Ramos (cell line): ENCODE measurements at regions not wholly inside any gene's neighbourhood (a gene's known extent, or its start where the extent isn't known, plus 50 kb on each side); places are given as distances from the start of the nearest gene placed in this dataset.
"Not testable (repeated sequence)": the region's sequence is repeated elsewhere in the genome, so short reads cannot be mapped to it uniquely, and the experiment has no call there.

Source experiments
- in situ Hi-C: fragments of 300-500 bp; cut with MboI; formaldehyde crosslinking; loops from one replicate; pipeline ENCODE4 v1.14.3; 2022; ENCODE audit warnings: low sequenced_read_pairs; ENCODE audit not compliant: unreplicated experiment

DNA sequence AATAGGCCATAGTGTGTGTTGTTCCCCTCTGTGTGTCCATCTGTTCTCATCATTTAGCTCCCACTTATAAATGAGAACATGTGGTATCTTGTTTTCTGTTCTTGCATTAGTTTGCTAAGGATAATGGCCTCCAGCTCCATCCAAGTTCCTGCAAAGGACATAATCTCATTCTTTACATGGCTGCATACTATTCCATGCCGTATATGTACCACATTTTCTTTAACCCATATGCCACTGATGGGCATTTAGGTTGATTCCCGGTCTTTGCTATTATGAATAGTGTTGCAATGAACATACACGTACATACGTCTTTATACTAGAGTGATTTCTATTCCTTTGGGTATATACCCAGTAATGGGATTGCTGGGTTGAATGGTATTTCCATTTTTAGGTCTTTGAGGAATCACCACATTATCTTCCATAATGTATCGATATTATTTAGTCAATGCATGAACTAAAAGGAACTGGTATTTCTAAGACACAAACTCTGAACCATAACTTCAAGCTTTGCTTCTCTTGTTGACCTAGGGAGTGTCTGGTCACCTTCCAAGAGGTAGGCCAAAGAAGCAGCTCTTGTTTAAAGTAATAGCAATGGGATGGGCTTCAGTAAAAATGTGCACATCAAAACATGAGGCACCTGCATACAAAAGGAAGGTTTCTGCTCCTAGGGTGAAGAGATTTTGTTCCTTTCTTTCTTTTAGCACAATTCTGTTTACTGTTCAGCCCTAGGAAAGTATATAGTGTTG is 343.0 kb upstream of the ARID1B start:
- in situ Hi-C loops = no loop called here

DNA sequence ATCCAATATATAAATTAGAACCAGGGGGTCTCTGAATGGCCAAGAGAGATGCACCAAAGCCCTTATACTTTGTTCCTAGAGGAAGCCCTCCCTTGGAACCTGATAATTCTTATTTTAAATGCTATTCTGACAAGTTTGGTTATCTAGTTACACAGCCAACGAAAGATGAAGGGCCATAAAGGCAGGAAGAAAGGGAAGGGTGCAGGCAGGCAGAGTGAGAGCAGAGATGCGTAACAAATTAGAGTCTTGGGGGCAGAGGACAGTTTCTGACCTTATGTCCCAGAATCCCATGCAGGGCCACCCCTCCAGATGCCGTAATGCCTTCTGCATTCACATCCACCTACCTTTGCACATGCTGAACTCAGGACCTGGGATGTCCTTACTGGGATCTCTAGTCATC is 344.6 kb upstream of the ARID1B start:
- in situ Hi-C loops = no loop called here

DNA sequence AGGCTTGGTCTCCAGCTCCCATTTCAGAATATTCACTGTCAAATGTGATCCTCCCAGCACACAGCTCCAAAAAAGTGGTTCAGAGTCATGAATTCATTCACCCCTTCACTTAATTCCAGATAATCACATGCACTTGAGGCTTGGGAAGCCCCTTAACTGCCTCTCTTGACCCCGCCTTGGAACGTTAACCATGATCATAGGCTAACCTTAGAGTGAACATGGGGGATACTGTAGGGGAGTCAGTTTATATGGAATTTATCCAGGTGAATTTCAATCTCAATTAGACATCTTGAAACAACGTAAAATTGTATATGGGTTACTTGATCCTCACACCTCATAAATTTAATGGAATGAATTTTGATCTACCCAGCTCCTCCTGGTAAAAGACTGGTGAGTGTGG is 346.8 kb upstream of the ARID1B start:
- in situ Hi-C loops = no loop called here

DNA sequence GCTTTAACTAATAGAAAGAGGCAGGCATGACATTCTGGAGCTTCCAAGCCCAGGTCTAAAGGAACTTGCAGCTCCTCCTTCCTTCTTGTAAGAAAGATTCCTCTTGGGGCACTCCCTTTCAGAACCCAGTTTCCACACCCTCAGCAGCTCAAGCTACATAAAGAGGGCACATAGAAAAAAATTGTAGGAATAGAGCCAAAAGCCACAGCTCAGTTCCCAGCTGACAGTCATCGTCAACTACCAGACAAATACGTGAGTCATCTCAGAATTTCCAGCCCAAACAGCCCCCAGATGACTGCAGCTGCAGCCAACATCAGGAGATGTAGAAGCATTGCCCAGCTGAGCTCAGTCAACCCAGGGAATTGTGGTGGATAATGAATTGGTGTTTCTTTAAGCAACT is 349.8 kb upstream of the ARID1B start:
- in situ Hi-C loops = no loop called here

DNA sequence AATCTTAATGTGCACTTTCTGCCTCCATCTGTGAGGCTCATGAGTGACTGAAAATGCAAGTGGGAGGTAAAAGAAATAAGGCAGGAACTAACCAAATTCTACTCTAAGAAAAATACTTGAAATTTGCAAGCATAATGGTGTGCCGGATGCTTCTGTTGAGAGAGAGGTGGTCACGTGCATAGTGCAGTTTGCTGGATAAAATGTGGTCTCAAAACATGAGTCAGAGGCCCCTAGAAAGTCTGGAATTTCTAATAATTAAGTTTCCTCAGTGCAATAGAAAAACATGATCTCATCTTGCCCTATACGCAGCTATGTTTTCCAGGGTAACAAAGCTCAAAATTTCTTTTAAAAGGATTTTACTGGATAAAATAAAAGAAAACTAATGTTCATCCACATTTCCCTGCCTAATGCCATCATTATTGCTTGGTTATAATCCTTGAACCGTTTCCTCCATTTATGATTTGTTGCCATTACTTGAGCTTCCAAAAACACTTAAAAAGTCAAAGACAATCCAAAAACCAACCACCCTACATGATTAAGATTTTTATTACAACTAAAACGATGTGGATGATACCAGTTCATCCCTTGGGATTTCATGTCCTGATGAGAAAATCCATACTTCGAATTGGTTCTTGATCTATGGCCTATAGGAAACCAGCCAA is 351.7 kb upstream of the ARID1B start:
- in situ Hi-C loops = no loop called here

DNA sequence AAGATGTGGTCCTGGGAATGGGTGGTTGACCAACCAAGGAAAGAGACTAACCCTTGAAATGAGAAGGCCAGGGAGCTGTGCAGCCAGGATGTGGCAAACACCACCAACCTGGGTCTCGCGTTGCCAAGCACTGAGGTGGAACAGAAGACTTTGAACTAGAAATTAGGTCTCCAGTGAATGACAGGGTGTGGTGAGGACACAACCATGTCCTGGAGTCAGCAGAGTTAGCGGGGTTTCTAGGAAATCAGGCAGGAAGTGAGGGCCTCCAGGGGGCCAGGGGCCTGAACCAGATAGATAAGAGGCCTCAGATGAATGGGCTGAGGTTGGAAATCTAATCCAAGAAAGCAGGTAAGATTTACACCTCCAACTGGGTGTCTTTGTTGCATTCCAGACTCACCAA is 353.3 kb upstream of the ARID1B start:
- in situ Hi-C loops = no loop called here

DNA sequence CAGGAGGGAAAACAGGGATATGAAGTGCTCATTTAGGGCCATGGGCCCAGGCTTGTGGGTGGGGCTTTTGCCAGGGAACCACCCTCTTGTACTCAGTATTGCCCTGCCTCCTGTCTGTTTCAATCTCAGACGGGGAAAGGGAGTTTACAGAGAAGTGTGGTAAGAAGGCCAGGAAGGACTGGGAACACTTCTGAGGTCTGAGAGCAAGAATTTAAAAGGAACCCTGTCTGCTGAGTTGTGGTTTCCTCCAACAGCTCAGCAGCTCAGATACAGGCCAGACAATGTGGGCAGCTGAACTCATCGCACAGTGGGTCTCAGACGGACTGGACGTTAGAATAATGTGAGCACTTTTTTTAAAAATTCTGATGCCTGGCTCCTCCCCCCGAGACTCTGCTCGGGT is 354.1 kb upstream of the ARID1B start:
- in situ Hi-C loops = no loop called here

DNA sequence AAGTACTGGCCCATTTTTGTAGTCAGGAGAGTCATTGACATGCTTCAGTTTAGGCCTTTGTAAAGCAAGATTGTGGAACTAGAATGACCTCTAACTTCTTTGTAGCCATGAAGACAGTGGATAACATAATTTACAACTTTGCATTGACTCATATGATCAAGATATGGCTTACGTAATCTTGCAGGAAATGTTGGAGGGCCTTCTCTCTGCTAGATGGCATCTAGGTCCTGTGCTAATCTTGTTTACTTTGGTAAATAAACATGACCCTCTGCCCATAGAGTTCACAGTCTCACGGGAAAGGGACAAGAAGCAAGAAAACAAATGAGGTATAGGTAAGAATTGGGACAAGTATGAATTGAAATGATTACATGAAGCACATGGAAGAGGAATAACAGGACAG is 355.2 kb upstream of the ARID1B start:
- in situ Hi-C loops = no loop called here

DNA sequence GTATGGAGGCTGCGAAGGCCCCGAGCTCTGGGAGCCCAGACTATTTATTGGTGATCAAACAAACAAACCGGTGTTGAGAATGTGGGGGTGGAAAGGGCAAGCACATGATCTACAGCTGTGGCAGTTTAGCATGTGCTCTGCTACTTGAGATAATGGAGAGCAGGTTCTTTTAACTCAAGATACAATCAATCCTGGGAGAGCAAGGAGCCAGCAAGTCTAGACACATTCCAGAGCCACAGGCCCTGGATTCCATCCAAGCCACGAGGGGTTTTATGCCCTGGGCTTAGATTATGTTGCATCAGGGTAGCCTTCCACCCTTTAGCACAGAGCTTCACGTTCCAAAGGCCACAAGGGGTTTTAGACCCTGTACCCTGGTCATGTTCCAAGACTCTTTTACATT is 355.9 kb upstream of the ARID1B start:
- in situ Hi-C loops = not testable (repeated sequence)

DNA sequence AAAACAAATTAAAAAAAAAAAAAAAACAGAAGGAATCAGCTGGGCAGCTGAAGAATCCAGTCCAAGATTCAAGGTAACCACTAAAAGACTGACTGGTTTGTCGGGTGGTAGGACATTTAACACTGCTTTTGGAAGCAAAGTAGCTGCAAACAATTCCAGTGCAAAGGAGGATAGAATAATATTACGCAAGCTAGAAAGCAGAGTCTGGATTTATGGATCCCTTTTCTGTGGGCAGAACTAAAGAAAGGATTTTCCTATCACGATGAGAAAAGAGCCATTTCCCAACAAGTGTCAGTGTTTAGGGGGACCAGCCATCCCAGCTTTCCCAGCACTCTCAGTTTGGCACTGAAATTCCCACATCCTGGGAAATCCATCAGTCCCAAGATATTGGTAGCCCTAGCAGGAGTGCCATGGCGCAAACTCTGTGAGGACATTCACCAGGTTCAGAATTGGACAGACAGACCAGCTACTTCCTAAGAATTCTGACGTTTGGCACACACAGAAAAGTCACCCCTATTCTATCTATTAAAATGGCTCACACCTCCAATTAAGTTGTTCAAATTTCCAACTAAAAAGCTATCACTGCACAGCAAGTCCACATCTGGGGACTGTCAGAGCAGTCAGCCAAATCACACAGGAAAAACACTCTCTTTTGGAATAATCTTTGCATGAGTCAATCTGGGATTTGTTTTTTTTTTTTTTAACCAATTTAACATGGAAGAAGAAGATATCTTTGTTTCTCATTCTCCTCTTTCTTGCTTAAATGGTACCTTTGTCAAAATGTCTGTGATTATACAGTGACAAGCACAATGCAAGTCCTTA is 356.8 kb upstream of the ARID1B start:
- in situ Hi-C loops = no loop called here

DNA sequence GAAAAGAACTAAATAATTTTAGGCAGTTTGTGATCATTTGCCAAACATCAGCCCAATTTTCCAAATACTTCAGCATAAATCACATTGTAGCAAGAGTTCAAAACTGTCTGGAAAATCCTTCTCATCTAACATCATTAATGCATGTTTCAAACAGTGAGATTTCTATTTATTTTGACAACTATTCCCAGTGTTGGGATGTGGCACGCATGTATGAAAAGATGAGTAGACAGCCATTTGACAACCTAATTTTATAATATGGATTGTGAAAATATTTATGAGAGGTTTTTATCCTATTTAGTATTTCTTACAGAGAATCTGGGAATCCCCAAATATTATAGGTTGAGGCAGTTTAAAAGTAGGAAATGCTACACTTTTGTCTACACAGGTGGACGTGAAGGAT is 357.6 kb upstream of the ARID1B start:
- in situ Hi-C loops = no loop called here

DNA sequence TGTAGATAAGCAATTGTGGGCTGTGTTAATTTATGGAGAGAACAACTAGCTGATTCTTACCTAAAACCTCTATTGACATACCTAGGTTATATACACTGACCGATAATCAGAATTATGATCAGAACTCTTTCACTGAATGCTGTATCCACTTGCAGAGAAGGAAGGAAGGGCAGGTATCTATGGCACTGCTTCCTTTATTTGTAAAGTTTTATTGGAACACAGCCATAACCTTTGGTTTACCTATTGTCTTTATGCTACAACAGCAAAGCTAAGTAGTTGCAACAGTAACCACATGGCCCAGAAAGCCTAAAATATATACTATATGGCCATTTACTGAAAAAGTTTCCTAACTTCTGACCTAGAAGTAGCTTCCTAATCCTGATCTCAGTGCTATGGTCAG is 358.9 kb upstream of the ARID1B start:
- in situ Hi-C loops = no loop called here

DNA sequence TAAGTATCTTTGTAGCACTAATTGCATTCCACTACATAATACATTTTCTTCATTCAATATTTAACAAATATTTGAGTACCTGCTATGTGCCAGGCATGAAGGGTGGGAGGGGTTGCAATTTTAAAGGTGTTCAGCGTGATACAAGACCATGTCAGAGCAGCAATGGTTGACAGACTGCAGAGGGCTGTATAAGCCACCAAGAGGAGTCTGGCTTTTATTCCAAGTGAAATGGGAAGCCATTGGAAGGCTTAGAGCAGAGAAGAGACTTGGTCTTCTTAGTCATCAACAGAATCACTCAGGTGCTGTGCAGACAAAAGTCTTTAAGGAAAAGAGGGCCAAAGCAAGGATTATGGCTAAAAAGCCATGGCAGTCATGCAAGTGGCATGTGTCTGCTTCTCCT is 360.8 kb upstream of the ARID1B start:
- in situ Hi-C loops = no loop called here

DNA sequence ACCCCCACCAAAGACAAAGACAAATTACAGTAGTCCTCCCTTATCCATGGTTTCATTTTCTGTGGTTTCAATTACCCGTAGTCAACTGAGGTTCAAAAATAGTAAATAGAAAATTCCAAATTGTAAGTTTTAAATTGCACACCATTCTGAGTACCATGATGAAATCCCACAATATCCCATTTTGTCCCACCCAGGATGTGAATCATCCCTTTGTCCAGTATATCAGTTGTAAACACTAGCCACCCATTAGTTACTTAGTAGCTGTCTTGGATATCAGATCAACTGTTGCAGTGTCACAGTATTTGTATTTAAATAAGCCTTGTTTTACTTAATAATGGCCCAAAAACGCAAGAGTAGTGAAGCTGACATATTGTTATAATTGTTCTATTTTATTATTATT is 364.0 kb upstream of the ARID1B start:
- in situ Hi-C loops = no loop called here

DNA sequence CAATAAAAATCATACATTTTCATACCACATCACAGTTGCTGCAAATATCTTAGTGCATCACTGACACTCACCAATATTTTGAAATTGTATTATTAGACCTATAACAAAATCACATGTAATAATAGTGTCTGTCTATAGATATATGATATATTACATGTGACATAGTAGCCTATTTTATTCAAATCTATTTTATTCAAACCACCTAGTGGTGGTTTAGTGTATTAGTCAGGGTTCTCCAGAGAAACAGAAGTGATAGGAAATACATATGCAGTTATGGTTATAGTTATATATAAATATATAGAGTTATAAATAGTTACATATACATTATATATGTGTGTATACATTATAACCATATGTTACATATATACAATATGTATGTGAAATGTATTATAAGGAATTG is 366.5 kb upstream of the ARID1B start:
- in situ Hi-C loops = no loop called here

DNA sequence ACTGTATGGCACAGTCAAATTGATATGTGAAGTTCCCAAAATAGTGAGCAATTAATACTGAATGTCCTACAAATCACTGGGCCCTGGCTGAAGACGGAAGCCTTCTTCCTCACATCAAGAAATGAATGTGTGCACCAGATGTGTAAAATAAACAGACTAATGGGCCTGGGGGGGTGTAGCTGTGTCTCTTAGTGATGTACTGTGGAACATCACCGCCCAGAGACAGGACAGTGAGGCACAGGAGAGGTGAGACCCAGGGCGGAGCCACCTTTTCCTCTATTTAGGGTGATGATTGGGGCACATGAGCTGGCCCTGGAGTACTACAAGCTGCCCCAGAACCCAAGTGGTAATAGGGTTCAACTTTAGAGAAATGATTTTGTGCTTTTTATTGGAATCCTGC is 368.5 kb upstream of the ARID1B start:
- in situ Hi-C loops = no loop called here

DNA sequence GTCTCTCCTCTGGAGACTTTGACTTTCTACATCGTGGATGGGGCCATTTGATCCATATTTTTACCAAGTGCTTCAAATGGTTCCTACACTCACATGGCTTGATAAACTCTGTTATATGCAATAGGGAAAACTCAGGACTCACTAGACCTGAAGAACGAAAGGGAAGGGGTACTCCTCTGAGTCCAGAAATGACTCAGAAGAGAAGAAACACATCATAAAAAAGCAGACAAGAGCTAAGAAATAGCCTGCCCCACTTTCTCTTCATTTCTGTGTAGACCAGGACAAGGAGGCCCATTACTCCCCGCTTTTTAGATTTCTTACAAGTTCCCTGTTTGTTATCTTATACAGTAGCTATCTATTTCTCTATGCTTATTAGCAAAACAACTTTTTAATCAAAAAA is 369.8 kb upstream of the ARID1B start:
- in situ Hi-C loops = no loop called here

DNA sequence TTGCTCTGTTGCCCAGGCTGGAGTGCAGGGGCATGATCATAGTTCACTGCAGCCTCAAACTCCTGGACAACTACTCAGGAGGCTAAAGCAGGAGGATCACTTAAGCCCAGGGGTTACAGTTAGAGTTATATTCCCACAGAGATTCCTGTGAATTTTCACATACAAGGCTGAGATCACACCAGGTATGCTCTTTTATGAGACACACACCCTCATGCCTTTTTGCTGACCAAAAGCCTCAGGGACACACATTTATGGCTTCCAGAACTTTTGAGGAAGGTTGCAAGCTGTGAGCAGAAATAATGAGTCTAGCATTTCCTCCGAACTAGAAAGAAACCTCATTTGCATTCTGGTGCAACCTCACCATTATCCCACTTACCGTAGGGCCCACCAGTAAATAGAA is 370.5 kb upstream of the ARID1B start:
- in situ Hi-C loops = no loop called here

DNA sequence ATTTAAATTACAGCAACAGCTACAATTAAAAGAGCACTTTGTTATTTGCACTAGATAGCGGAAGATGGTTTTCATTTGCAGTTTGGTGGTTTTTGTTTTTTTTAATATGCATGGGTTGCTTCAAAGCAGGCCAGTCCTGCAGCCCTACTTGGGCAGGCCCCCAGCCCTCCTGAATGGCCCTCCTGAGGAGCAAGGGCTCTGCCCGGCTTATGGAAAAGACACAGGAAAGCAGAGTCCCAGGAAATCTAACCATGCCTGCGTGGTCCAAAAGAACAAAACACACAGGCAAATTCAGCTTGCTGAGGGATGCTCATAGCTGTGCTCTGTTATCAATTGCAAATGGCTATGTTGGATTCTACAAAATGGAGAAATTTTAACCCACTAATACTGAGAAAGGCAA is 371.1 kb upstream of the ARID1B start:
- in situ Hi-C loops = no loop called here

DNA sequence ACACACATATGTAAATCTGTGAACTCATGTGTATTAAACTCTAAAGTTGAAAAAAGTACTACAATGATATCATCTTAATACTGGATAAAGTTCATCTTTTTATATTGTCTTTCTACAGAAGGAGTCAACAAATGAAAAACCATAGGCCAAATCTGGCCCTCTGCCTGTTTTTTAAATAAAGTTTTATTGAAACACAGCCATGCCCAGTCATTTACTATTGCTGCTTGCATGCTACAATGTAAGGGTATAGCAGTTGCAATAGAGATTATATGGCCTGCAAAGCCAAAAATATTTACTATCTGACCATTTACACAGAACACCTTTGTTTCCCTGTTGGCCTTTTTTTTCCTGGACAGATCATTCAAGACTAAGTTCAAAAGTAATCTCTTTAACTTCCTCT is 374.6 kb upstream of the ARID1B start:
- in situ Hi-C loops = no loop called here

DNA sequence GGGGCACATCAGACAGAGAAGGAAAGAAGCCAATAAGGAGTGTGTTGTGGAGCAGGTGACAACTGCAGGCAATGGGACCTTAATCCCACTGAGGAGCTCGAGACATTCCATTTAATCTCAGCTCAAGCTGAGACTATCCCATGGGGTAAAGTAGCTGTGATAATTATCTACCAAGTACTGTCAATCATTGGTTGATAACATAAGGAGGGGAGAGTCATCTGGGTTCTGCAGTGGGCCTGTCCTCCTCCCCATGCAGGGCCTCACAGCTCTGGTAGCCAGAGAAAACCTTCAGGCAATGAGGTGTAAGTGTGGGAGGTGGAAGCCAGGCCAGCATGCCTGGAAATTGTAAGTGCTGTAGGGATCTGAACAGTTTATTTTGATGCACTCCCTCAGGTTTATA is 375.0 kb upstream of the ARID1B start:
- in situ Hi-C loops = no loop called here
